ENCODE measurements at regions not wholly inside any gene's neighbourhood (a gene's known extent, or its start where the extent isn't known, plus 50 kb on each side); places are given as distances from the start of the nearest gene placed in this dataset.

DNA sequence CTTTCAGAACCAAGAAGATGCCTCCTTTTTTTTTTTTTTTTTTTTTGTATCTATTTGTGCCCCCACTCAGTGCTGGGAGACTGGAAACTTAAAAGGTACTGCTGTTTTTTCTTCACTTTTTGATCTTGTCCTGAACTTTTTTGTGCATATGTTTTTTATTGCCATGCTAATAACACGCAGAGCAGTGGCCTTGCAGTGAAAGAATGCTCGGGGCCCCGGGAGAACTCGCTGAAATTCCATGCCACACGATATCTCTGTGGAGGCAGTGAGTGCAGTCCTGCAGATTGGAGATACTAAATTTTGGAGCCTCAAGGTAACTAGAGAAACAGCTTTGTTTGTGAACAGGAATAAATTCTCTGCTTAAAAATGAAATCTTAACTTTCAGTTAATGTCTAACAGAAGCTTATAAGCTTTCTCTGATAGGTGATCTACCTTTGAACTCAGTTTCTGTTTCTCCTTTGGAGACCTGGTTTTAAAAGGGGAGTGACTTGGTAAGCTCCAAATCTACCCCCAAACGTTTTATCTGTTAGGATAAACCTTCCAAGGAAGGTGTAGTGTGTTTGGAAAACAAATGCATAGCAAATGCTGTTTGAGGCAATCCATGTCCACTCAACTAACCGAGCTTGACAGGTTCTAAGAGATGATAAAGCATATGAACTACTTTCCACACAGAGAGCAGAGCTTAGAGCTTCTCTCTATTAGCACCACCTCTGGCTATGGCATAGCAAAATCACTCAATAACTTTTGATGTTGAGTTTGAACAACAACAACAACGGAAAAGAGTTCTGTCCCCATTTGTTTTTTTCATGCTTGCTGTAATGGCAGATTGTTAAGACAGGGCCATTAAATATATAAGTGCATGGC, 113.7 kb upstream of the PLXNA2 start:
- Histone ChIP-seq H3K27me3 (ENCODE audit: low read length) (no peaks in the 10 kb centered on the region), H4K20me1 (ENCODE audit: low read depth, low read length) (no peaks in the 10 kb centered on the region), H3K4me2 (ENCODE audit: low read depth, low read length, poor library complexity, severe bottlenecking) (no peak overlapping the region), H3K79me2 (ENCODE audit: insufficient read depth, low read length) (no peaks in the 10 kb centered on the region), H3K4me3 (ENCODE audit: insufficient read depth, low read length, poor library complexity, severe bottlenecking) (no peak overlapping the region), H3K9ac (ENCODE audit: low read length) (no peak overlapping the region), H3F3A (ENCODE audit: insufficient read depth) (no peaks in the 10 kb centered on the region), H3K36me3 (ENCODE audit: low read length) (no peaks in the 10 kb centered on the region), H3K9me3 (ENCODE audit: insufficient read depth, low read length) (no peaks in the 10 kb centered on the region), H3K27ac (ENCODE audit: low read depth, low read length) (no peak overlapping the region), H3K9me2 (replicated peaks; ENCODE audit: insufficient read depth, low read length) (no peaks in the 10 kb centered on the region), H2AFZ (ENCODE audit: low read depth, low read length, severe bottlenecking) (no peak overlapping the region)
- TF ChIP-seq EZH2phosphoT487 (conservative IDR thresholded peaks at IDR 0.05; ENCODE audit: low read length), result no peak
- TF ChIP-seq, protein P1, sequence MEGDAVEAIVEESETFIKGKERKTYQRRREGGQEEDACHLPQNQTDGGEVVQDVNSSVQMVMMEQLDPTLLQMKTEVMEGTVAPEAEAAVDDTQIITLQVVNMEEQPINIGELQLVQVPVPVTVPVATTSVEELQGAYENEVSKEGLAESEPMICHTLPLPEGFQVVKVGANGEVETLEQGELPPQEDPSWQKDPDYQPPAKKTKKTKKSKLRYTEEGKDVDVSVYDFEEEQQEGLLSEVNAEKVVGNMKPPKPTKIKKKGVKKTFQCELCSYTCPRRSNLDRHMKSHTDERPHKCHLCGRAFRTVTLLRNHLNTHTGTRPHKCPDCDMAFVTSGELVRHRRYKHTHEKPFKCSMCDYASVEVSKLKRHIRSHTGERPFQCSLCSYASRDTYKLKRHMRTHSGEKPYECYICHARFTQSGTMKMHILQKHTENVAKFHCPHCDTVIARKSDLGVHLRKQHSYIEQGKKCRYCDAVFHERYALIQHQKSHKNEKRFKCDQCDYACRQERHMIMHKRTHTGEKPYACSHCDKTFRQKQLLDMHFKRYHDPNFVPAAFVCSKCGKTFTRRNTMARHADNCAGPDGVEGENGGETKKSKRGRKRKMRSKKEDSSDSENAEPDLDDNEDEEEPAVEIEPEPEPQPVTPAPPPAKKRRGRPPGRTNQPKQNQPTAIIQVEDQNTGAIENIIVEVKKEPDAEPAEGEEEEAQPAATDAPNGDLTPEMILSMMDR (IDR thresholded peaks at IDR 0.05; ENCODE audit: insufficient read depth, low read length, poor library complexity, severe bottlenecking), result no peak

DNA sequence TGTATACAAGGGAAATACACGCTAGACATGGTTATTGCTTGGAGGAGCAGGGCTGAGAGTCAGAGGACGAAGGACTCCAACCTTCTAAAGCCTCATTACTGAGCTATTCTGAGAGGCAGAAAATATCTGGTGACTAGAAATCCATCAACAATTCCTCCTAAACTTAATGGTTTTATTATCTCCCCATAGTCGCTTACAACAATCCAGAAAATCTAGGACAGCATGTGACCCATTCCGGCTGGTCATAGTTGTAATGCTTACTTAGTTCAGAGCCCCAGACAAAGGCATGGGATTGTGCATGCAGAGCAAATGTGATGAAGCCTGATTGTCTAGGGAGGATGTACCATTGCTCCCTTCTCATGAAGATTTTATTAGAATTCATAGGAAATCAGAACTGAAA, 114.5 kb upstream of the PLXNA2 start:
- Histone ChIP-seq H3K27ac (ENCODE audit: low read depth, low read length) (no peak overlapping the region), H3F3A (ENCODE audit: insufficient read depth) (no peaks in the 10 kb centered on the region), H3K79me2 (ENCODE audit: insufficient read depth, low read length) (no peaks in the 10 kb centered on the region), H3K4me2 (ENCODE audit: low read depth, low read length, poor library complexity, severe bottlenecking) (no peak overlapping the region), H3K36me3 (ENCODE audit: low read length) (no peaks in the 10 kb centered on the region), H4K20me1 (ENCODE audit: low read depth, low read length) (no peaks in the 10 kb centered on the region), H3K9me3 (ENCODE audit: insufficient read depth, low read length) (no peaks in the 10 kb centered on the region), H3K9me2 (replicated peaks; ENCODE audit: insufficient read depth, low read length) (no peaks in the 10 kb centered on the region), H3K27me3 (ENCODE audit: low read length) (no peaks in the 10 kb centered on the region), H2AFZ (ENCODE audit: low read depth, low read length, severe bottlenecking) (no peak overlapping the region), H3K4me3 (ENCODE audit: insufficient read depth, low read length, poor library complexity, severe bottlenecking) (no peak overlapping the region), H3K9ac (ENCODE audit: low read length) (no peak overlapping the region)
- TF ChIP-seq, protein P1 (IDR thresholded peaks at IDR 0.05; ENCODE audit: insufficient read depth, low read length, poor library complexity, severe bottlenecking), result no peak
- no peak for TF ChIP-seq EZH2phosphoT487 (conservative IDR thresholded peaks at IDR 0.05; ENCODE audit: low read length)

DNA sequence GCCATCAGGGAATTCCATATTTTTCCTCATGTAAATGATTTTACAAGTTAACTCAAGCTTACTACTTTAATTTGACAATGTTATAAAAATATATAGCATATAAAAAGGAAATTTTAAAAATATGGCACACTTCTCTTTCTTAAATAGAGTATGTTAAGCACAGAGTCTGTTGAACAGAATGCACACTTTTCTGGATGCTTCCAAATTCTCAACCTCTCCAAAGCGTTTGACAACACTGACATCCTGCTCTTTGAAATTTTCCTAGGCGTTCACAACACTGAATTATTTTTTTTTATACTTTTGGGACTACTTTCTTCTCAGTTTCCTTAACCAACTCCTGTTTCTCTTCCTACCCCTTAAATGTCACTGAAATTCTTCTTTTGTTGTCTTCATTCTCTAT, 117.8 kb upstream of the PLXNA2 start:
- no peak overlapping the region for H2AFZ ChIP-seq (ENCODE audit: low read depth, low read length, severe bottlenecking)
- H3F3A ChIP-seq (ENCODE audit: insufficient read depth), result no peaks in the 10 kb centered on the region
- H3K4me3 ChIP-seq (ENCODE audit: insufficient read depth, low read length, poor library complexity, severe bottlenecking), result no peak overlapping the region
- H3K27ac ChIP-seq (ENCODE audit: low read depth, low read length), result no peak overlapping the region
- H3K36me3 ChIP-seq (ENCODE audit: low read length), result no peaks in the 10 kb centered on the region
- no peaks in the 10 kb centered on the region for H3K79me2 ChIP-seq (ENCODE audit: insufficient read depth, low read length)
- TF ChIP-seq, protein P1 (IDR thresholded peaks at IDR 0.05; ENCODE audit: insufficient read depth, low read length, poor library complexity, severe bottlenecking), result no peak
- TF ChIP-seq EZH2phosphoT487 (conservative IDR thresholded peaks at IDR 0.05; ENCODE audit: low read length), result no peak
- H3K9me2 ChIP-seq (replicated peaks; ENCODE audit: insufficient read depth, low read length), result no peaks in the 10 kb centered on the region
- no peaks in the 10 kb centered on the region for H3K9me3 ChIP-seq (ENCODE audit: insufficient read depth, low read length)
- no peaks in the 10 kb centered on the region for H3K27me3 ChIP-seq (ENCODE audit: low read length)
- no peaks in the 10 kb centered on the region for H4K20me1 ChIP-seq (ENCODE audit: low read depth, low read length)
- H3K4me2 ChIP-seq (ENCODE audit: low read depth, low read length, poor library complexity, severe bottlenecking), result no peak overlapping the region
- H3K9ac ChIP-seq (ENCODE audit: low read length), result no peak overlapping the region

Data from SU-DHL-6 (cell line).